Smooth muscle cell (in vitro differentiated cells): ENCODE measurements at regions not wholly inside any gene's neighbourhood (a gene's known extent, or its start where the extent isn't known, plus 50 kb on each side); places are given as distances from the start of the nearest gene placed in this dataset.

Experiments used
- DNase-seq: peaks from one replicate; lab custom pipeline; 2025; ENCODE audit not compliant: unreplicated experiment; lab: John Stamatoyannopoulos, UW
- H2AFZ ChIP-seq: fragments of 200-600 bp; sonication (generic); 2 replicates; pipeline ENCODE4 v1.6.0; 2016; ENCODE audit warnings: antibody characterized with exemption, low read depth, mild to moderate bottlenecking
- H3F3A ChIP-seq: fragments of 200-600 bp; sonication (generic); 2 replicates; pipeline ENCODE4 v1.6.0; 2017; ENCODE audit warnings: antibody characterized with exemption, low read depth
- H3K27ac ChIP-seq: fragments of 200-600 bp; sonication (generic); 2 replicates; pipeline ENCODE4 v1.5.1; 2016; ENCODE audit warnings: low read depth, mild to moderate bottlenecking
- H3K27me3 ChIP-seq: fragments of 200-600 bp; sonication (generic); 2 replicates; pipeline ENCODE4 v1.6.1; 2016; ENCODE audit warnings: low read depth, mild to moderate bottlenecking
- H3K36me3 ChIP-seq: fragments of 200-600 bp; sonication (generic); 2 replicates; pipeline ENCODE4 v1.5.1; 2016; ENCODE audit warnings: low read depth
- H3K4me1 ChIP-seq: fragments of 200-600 bp; sonication (generic); 2 replicates; pipeline ENCODE4 v1.5.1; 2016; ENCODE audit warnings: low read depth
- H3K4me2 ChIP-seq: fragments of 200-600 bp; sonication (generic); 2 replicates; pipeline ENCODE4 v1.6.0; 2016; ENCODE audit warnings: mild to moderate bottlenecking
- H3K4me3 ChIP-seq: fragments of 200-600 bp; sonication (generic); 2 replicates; pipeline ENCODE4 v1.5.1; 2016; ENCODE audit warnings: mild to moderate bottlenecking
- H3K79me2 ChIP-seq: fragments of 200-600 bp; sonication (generic); 2 replicates; pipeline ENCODE4 v1.6.0; 2016; ENCODE audit warnings: low read depth, mild to moderate bottlenecking
- H3K9ac ChIP-seq: fragments of 200-600 bp; sonication (generic); 2 replicates; pipeline ENCODE4 v1.6.0; 2016; ENCODE audit warnings: low read depth
- H3K9me3 ChIP-seq: fragments of 200-600 bp; sonication (generic); replicated peaks from 2 replicates; pipeline ENCODE4 v1.5.1; 2016; ENCODE audit warnings: low read depth
- H4K20me1 ChIP-seq: fragments of 200-600 bp; sonication (generic); 2 replicates; pipeline ENCODE4 v1.6.0; 2016; ENCODE audit warnings: low read depth
- CTCF ChIP-seq: fragments of 200-600 bp; sonication (generic); IDR thresholded peaks from 2 replicates; pipeline ENCODE4 v1.5.1; 2017; ENCODE audit warnings: borderline replicate concordance, mild to moderate bottlenecking, antibody characterized with exemption; ENCODE audit not compliant: insufficient read depth, poor library complexity, severe bottlenecking
- WGBS: methylation state at CpG from one replicate; pipeline ENCODE4 v1.1.7; 2016; ENCODE audit warnings: low lambda C conversion rate; 5-methylcytosine and 5-hydroxymethylcytosine counted together

- Histone ChIP-seq H3K79me2 (no peaks in the 10 kb centered on the region), H3K27me3 (no peaks in the 10 kb centered on the region), H3K4me1 (no peaks in the 10 kb centered on the region), H3K9ac (no peak overlapping the region), H3K36me3 (no peaks in the 10 kb centered on the region), H3K9me3 (no peaks in the 10 kb centered on the region), H2AFZ (peak overlapping the region; percentile 69), H4K20me1 (no peaks in the 10 kb centered on the region), H3K27ac (no peak overlapping the region), H3K4me3 (no peak overlapping the region), H3K4me2 (peak overlapping the region; percentile 29), H3F3A (no peaks in the 10 kb centered on the region)
- no peak for DNase-seq
- 67% methylated on average over 4 of the region's 4 CpGs for WGBS
- no peak for TF ChIP-seq CTCF
Observed at GRCh38 chr16:64745258-64745930, 376.5 kb downstream of the CDH11 start.

GRCh38 chr16:64742455-64743223 lies 379.2 kb downstream of the CDH11 start:
- H3K4me1 ChIP-seq, result no peaks in the 10 kb centered on the region
- H3K36me3 ChIP-seq, result no peaks in the 10 kb centered on the region
- H3K9ac ChIP-seq, result no peak overlapping the region
- 82% methylated on average over 3 of the region's 3 CpGs for WGBS
- no peaks in the 10 kb centered on the region for H3K9me3 ChIP-seq
- TF ChIP-seq CTCF, result no peak
- H2AFZ ChIP-seq, result no peak overlapping the region
- DNase-seq, result no peak
- no peak overlapping the region for H3K4me2 ChIP-seq
- H3K27ac ChIP-seq, result no peak overlapping the region
- H3F3A ChIP-seq, result no peaks in the 10 kb centered on the region
- no peaks in the 10 kb centered on the region for H3K27me3 ChIP-seq
- no peaks in the 10 kb centered on the region for H4K20me1 ChIP-seq
- no peaks in the 10 kb centered on the region for H3K79me2 ChIP-seq
- H3K4me3 ChIP-seq, result no peak overlapping the region

GRCh38 chr16:64740261-64740660 lies 381.6 kb downstream of the CDH11 start:
- Histone ChIP-seq H3K4me2 (no peak overlapping the region), H3K9me3 (no peaks in the 10 kb centered on the region), H3K79me2 (no peaks in the 10 kb centered on the region), H4K20me1 (no peaks in the 10 kb centered on the region), H3K9ac (no peak overlapping the region), H3K36me3 (no peaks in the 10 kb centered on the region), H2AFZ (no peak overlapping the region), H3K27ac (no peak overlapping the region), H3K4me1 (no peaks in the 10 kb centered on the region), H3F3A (no peaks in the 10 kb centered on the region), H3K27me3 (no peaks in the 10 kb centered on the region), H3K4me3 (no peak overlapping the region)
- no peak for DNase-seq
- WGBS, result 47% methylated on average over 2 of the region's 2 CpGs
- no peak for TF ChIP-seq CTCF
